Progenitor cell of endocrine pancreas (in vitro differentiated cells): ENCODE measurements at regions not wholly inside any gene's neighbourhood (a gene's known extent, or its start where the extent isn't known, plus 50 kb on each side); places are given as distances from the start of the nearest gene placed in this dataset.

Experiments
- DNase-seq: peaks from one replicate; pipeline ENCODE4 v3.0.0; 2021; ENCODE audit warnings: low spot score; ENCODE audit not compliant: unreplicated experiment
- H3K27ac Mint-ChIP-seq: 2 replicates; pipeline ENCODE4 v1.8.0; 2021; ENCODE audit warnings: mild to moderate bottlenecking, moderate library complexity, mixed read lengths
- H3K27me3 Mint-ChIP-seq: 2 replicates; pipeline ENCODE4 v1.8.0; 2021; ENCODE audit warnings: mixed read lengths
- H3K36me3 Mint-ChIP-seq: 2 replicates; pipeline ENCODE4 v1.8.0; 2022; ENCODE audit warnings: mixed read lengths; ENCODE audit not compliant: insufficient read depth
- H3K4me1 Mint-ChIP-seq: 2 replicates; pipeline ENCODE4 v1.8.0; 2021; ENCODE audit warnings: low read depth, mixed read lengths
- H3K4me3 Mint-ChIP-seq: 2 replicates; pipeline ENCODE4 v1.8.0; 2021; ENCODE audit warnings: low read depth, mild to moderate bottlenecking, moderate library complexity, mixed read lengths
- H3K9me3 Mint-ChIP-seq: 2 replicates; pipeline ENCODE4 v1.8.0; 2021; ENCODE audit warnings: low read depth, mixed read lengths
- CTCF ChIP-seq: fragments of 200-600 bp; sonication (generic); IDR thresholded peaks from one replicate; pipeline ENCODE4 v1.5.0; 2021; ENCODE audit warnings: antibody characterized with exemption, mild to moderate bottlenecking; ENCODE audit not compliant: unreplicated experiment

DNA sequence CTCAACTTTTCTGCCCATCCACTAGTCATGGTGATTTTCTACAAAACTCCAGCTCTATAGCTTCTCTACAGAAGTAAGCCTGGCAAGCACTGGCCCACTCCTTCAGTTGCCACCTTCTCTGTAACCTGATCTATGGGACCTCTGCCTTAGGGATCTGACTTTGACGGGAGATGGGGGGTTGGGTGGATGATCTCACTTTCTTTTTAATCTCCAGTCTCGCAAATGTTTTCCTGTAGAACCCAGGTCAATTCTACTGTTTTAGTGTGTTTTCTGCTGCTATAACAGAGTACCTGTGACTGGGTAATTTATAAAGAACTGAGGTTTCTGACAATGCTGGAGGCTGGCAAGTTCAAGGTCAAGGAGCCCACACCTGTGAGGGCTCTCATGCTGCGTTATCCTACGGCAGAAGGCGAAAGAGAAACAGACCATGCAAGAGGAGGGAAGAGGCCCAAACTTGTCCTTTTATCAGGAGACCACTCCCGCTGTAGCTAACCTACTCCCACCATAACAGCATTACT lies 189.9 kb upstream of the THRB start:
- Mint-ChIP-seq H3K27me3 (no peaks in the 10 kb centered on the region), H3K27ac (no peak overlapping the region), H3K9me3 (peaks cover 3% of the 10 kb centered on the region), H3K4me1 (peaks cover 15% of the 10 kb centered on the region), H3K36me3 (no peaks in the 10 kb centered on the region), H3K4me3 (no peak overlapping the region)
- no peak for TF ChIP-seq CTCF
- DNase-seq, result no peak

- no peak for TF ChIP-seq CTCF
- Mint-ChIP-seq H3K9me3 (peaks cover 3% of the 10 kb centered on the region), H3K4me1 (peaks cover 15% of the 10 kb centered on the region), H3K27me3 (no peaks in the 10 kb centered on the region), H3K36me3 (no peaks in the 10 kb centered on the region), H3K4me3 (no peak overlapping the region), H3K27ac (no peak overlapping the region)
- no peak for DNase-seq
These were observed 192.2 kb upstream of the THRB start for GRCh38 chr3:24686808-24687207.

- TF ChIP-seq CTCF, result no peak
- Mint-ChIP-seq H3K27me3 (no peaks in the 10 kb centered on the region), H3K36me3 (no peaks in the 10 kb centered on the region), H3K4me3 (no peak overlapping the region), H3K27ac (no peak overlapping the region), H3K9me3 (peaks cover 3% of the 10 kb centered on the region), H3K4me1 (peaks cover 19% of the 10 kb centered on the region)
- DNase-seq, result no peak
These were observed 193.0 kb upstream of the THRB start for GRCh38 chr3:24687671-24688070.

- no peak for DNase-seq
- Mint-ChIP-seq H3K36me3 (no peaks in the 10 kb centered on the region), H3K27ac (no peak overlapping the region), H3K4me1 (peaks cover 17% of the 10 kb centered on the region), H3K4me3 (no peak overlapping the region), H3K27me3 (no peaks in the 10 kb centered on the region), H3K9me3 (peaks cover 3% of the 10 kb centered on the region)
- no peak for TF ChIP-seq CTCF
These were observed 193.9 kb upstream of the THRB start for GRCh38 chr3:24688446-24689148.

DNA sequence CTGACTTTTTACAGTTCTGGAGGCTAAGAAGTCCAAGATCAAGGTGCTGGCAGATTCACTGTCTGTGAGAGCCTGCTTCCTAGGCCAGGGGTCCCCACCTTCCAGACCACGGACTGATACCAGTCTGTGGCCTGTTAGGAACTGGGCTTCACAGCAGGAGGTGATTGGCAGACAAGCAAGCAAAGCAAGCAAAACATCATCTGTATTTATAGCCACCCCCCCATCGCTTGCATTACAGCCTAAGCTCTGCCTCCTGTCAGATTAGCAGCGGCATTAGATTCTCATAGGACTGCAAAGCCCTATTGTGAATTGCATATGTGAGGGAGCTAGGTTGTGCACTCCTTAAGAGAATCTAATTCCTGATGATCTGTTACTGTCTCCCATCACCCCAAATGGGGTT lies 194.7 kb upstream of the THRB start:
- TF ChIP-seq CTCF, result no peak
- H3K36me3 Mint-ChIP-seq, result no peaks in the 10 kb centered on the region
- H3K27ac Mint-ChIP-seq, result no peak overlapping the region
- H3K27me3 Mint-ChIP-seq, result no peaks in the 10 kb centered on the region
- peaks cover 14% of the 10 kb centered on the region for H3K4me1 Mint-ChIP-seq
- H3K9me3 Mint-ChIP-seq, result peaks cover 6% of the 10 kb centered on the region
- H3K4me3 Mint-ChIP-seq, result no peak overlapping the region
- no peak for DNase-seq
